Stimulated activated naive CD8-positive, alpha-beta T cell treated with anti-CD3 and anti-CD28 coated beads, Interleukin-15, Interleukin-2, amounts not matched to agents 100 ng/mL and 50 ng/mL, for 24 hours (primary cell): ENCODE measurements at regions not wholly inside any gene's neighbourhood (a gene's known extent, or its start where the extent isn't known, plus 50 kb on each side); places are given as distances from the start of the nearest gene placed in this dataset.

Source experiments
- H3K27ac Mint-ChIP-seq: one replicate; pipeline ENCODE4 v1.8.0; 2021; ENCODE audit warnings: mild to moderate bottlenecking, mixed read lengths
- H3K27me3 Mint-ChIP-seq: one replicate; pipeline ENCODE4 v1.8.0; 2021; ENCODE audit warnings: mixed read lengths
- H3K36me3 Mint-ChIP-seq: one replicate; pipeline ENCODE4 v1.8.0; 2021; ENCODE audit warnings: low read depth, mixed read lengths
- H3K4me1 Mint-ChIP-seq: one replicate; pipeline ENCODE4 v1.8.0; 2021; ENCODE audit warnings: low read depth, mixed read lengths
- H3K4me3 Mint-ChIP-seq: one replicate; pipeline ENCODE4 v1.8.0; 2021; ENCODE audit warnings: mild to moderate bottlenecking, mixed read lengths
- H3K9me3 Mint-ChIP-seq: one replicate; pipeline ENCODE4 v1.8.0; 2021; ENCODE audit warnings: mixed read lengths

GRCh38 chr6:79797163-79797764, 150.1 kb downstream of the ELOVL4 start:
- Mint-ChIP-seq H3K27me3 (peaks cover 3% of the 10 kb centered on the region), H3K4me1 (no peaks in the 10 kb centered on the region), H3K4me3 (no peak overlapping the region), H3K9me3 (no peaks in the 10 kb centered on the region), H3K36me3 (no peaks in the 10 kb centered on the region), H3K27ac (no peak overlapping the region)

DNA sequence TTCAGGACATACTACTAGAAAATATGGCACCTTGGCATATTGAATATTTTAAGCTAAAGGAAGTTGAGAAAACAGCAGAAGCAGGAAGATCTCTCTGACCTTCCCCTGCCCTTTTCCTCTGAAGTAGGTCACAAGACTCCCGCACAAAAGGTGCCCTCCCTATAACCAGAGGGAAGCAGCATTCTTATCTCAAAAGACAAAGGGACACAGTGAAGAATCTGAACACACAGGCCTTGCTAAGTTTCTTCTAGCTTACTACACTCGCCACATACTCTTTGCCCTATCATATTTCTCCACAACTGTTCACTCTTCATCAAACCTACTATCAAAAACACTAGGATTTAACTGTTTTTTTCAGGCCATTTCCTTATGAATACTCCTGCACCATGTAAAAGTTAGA, 151.2 kb downstream of the ELOVL4 start:
- no peak overlapping the region for H3K4me3 Mint-ChIP-seq
- H3K4me1 Mint-ChIP-seq, result no peaks in the 10 kb centered on the region
- no peaks in the 10 kb centered on the region for H3K27me3 Mint-ChIP-seq
- H3K9me3 Mint-ChIP-seq, result no peaks in the 10 kb centered on the region
- no peaks in the 10 kb centered on the region for H3K36me3 Mint-ChIP-seq
- H3K27ac Mint-ChIP-seq, result no peak overlapping the region

- H3K4me3 Mint-ChIP-seq, result no peak overlapping the region
- no peaks in the 10 kb centered on the region for H3K27me3 Mint-ChIP-seq
- no peak overlapping the region for H3K27ac Mint-ChIP-seq
- H3K9me3 Mint-ChIP-seq, result no peaks in the 10 kb centered on the region
- H3K4me1 Mint-ChIP-seq, result no peaks in the 10 kb centered on the region
- no peaks in the 10 kb centered on the region for H3K36me3 Mint-ChIP-seq
Measured at GRCh38 chr6:79789896-79790295, 157.5 kb downstream of the ELOVL4 start.

- Mint-ChIP-seq H3K4me3 (no peak overlapping the region), H3K27me3 (no peaks in the 10 kb centered on the region), H3K27ac (no peak overlapping the region), H3K9me3 (no peaks in the 10 kb centered on the region), H3K4me1 (no peaks in the 10 kb centered on the region), H3K36me3 (no peaks in the 10 kb centered on the region)
Measured at GRCh38 chr6:79788756-79789155, 157.6 kb downstream of the SH3BGRL2 start.

DNA sequence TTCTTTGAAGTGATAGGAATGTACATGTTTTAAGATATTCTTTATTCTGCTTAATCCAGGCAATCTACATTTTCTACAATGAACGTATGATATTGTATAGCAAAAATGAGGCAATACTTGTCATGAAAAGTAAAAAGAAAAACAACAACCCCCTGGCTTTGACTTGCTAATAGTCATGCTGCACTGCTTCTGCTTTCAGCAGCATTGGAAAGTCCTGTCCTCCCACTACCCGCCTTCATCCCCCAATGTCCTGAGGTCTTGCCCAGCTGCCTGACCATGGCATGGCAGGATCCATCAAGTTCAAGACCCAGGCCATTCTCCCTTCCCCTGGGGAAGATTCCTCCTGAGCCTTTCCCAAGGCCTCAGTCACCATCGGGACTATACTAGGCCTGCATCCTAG, 156.5 kb downstream of the SH3BGRL2 start:
- no peaks in the 10 kb centered on the region for H3K4me1 Mint-ChIP-seq
- no peaks in the 10 kb centered on the region for H3K27me3 Mint-ChIP-seq
- H3K4me3 Mint-ChIP-seq, result no peak overlapping the region
- H3K27ac Mint-ChIP-seq, result no peak overlapping the region
- H3K36me3 Mint-ChIP-seq, result no peaks in the 10 kb centered on the region
- H3K9me3 Mint-ChIP-seq, result no peaks in the 10 kb centered on the region

DNA sequence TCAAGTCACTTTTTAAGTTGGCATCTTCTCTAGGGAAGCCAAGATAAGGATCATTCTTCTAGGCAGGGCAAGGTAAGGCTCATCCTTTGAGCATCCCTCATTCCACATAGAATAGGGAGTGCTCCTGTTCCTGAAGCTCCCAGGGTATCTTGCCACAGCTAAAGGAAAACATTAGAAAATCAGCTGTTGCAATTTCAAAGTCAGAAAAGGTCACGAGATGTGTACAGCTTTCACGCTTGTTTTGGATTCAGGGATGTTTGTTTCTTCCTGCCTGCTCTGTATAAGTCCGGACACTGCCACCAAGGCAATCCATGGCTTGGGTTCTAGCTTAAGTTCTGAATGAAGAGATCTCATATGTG, 153.2 kb downstream of the SH3BGRL2 start:
- H3K4me3 Mint-ChIP-seq, result no peak overlapping the region
- no peaks in the 10 kb centered on the region for H3K9me3 Mint-ChIP-seq
- H3K36me3 Mint-ChIP-seq, result no peaks in the 10 kb centered on the region
- H3K27ac Mint-ChIP-seq, result no peak overlapping the region
- H3K27me3 Mint-ChIP-seq, result no peaks in the 10 kb centered on the region
- no peaks in the 10 kb centered on the region for H3K4me1 Mint-ChIP-seq

GRCh38 chr6:79783670-79784394, 152.7 kb downstream of the SH3BGRL2 start:
- Mint-ChIP-seq H3K4me1 (no peaks in the 10 kb centered on the region), H3K4me3 (no peak overlapping the region), H3K27me3 (no peaks in the 10 kb centered on the region), H3K27ac (no peak overlapping the region), H3K9me3 (no peaks in the 10 kb centered on the region), H3K36me3 (no peaks in the 10 kb centered on the region)

DNA sequence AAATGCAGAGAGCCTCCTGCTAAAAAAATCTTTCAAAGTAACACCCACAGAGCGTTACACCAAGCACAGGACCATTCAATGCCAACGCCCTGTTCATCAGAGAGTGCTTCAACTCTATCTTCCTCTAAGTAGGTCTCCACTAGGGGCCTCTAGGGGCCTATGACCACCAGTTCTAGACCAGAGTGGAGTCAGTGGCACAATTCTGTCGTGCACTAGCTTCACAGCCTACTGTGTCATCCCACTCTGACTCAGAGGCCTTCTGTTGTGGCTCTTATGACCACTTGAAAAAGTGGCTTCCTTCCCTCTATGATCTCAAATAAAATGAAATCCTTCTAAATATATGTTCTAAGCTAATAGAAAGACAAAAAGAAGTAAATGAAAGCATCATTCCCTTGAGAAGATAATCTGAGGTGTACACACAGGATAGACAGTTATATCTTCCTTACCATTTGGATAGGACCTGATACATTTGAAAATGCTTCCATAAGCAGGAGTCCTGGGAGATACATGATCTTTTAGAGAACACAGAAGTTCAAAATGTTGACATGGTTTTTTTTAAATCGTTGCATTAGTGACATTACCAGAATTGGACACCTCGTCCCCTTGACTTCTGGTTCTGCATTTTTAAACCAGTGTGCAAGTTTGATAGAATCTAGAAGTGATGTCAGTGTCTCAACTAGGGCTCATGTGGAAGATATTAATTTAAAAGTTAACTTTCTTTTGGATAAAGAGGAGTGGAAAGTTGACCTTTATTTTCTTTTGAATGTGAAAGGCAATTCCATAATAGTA, 151.9 kb downstream of the SH3BGRL2 start:
- no peaks in the 10 kb centered on the region for H3K4me1 Mint-ChIP-seq
- H3K9me3 Mint-ChIP-seq, result no peaks in the 10 kb centered on the region
- H3K36me3 Mint-ChIP-seq, result no peaks in the 10 kb centered on the region
- H3K4me3 Mint-ChIP-seq, result no peak overlapping the region
- H3K27ac Mint-ChIP-seq, result no peak overlapping the region
- H3K27me3 Mint-ChIP-seq, result no peaks in the 10 kb centered on the region

- no peaks in the 10 kb centered on the region for H3K9me3 Mint-ChIP-seq
- peaks cover 8% of the 10 kb centered on the region for H3K4me1 Mint-ChIP-seq
- H3K27me3 Mint-ChIP-seq, result peaks cover under 1% of the 10 kb centered on the region
- H3K27ac Mint-ChIP-seq, result no peak overlapping the region
- no peak overlapping the region for H3K4me3 Mint-ChIP-seq
- no peaks in the 10 kb centered on the region for H3K36me3 Mint-ChIP-seq
Measured at GRCh38 chr6:79781916-79782315, 150.8 kb downstream of the SH3BGRL2 start.

DNA sequence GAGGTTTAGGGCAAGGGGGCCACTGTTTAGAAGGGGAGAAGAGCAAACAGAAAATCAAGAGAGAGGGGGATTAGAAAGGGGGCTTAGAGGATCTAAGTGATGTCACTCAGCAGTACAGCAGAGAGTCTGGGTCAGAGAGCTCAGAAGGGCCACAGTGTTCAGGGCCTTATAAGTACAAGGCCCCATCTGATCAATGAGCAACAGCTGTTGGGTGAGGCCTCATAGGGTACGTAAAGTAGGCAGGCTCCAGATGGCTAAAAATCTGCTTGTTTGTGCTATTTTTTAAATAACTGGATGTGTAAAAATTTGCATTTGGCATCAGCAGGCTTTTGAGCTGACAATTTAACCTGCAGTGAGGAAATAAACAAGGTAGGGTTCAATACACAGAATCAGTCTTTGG, 149.8 kb downstream of the SH3BGRL2 start:
- H3K27me3 Mint-ChIP-seq, result peaks cover 8% of the 10 kb centered on the region
- no peak overlapping the region for H3K27ac Mint-ChIP-seq
- H3K36me3 Mint-ChIP-seq, result no peaks in the 10 kb centered on the region
- H3K4me3 Mint-ChIP-seq, result no peak overlapping the region
- H3K4me1 Mint-ChIP-seq, result peaks cover 8% of the 10 kb centered on the region
- H3K9me3 Mint-ChIP-seq, result no peaks in the 10 kb centered on the region

DNA sequence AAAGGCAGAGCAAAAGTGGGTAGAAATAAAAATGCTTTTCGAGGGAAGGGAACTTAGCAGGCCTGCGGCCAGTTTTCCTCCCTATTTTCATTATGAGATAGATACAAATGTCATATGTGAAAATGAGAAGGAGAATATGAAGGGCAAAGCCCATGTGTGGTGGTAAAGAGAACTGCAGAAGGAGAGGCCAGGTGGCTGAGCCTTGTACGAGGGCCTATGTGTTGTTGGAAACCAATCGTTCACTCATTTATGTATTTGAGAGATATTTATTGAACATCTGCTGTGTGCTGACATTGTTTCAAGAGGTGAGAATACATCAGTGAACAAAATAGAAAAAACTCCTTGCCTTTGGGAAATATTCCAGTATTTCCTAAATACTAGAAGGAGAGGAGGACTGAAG, 147.7 kb downstream of the SH3BGRL2 start:
- H3K4me1 Mint-ChIP-seq, result peaks cover 8% of the 10 kb centered on the region
- no peak overlapping the region for H3K4me3 Mint-ChIP-seq
- no peak overlapping the region for H3K27ac Mint-ChIP-seq
- no peaks in the 10 kb centered on the region for H3K9me3 Mint-ChIP-seq
- peaks cover 8% of the 10 kb centered on the region for H3K27me3 Mint-ChIP-seq
- no peaks in the 10 kb centered on the region for H3K36me3 Mint-ChIP-seq

DNA sequence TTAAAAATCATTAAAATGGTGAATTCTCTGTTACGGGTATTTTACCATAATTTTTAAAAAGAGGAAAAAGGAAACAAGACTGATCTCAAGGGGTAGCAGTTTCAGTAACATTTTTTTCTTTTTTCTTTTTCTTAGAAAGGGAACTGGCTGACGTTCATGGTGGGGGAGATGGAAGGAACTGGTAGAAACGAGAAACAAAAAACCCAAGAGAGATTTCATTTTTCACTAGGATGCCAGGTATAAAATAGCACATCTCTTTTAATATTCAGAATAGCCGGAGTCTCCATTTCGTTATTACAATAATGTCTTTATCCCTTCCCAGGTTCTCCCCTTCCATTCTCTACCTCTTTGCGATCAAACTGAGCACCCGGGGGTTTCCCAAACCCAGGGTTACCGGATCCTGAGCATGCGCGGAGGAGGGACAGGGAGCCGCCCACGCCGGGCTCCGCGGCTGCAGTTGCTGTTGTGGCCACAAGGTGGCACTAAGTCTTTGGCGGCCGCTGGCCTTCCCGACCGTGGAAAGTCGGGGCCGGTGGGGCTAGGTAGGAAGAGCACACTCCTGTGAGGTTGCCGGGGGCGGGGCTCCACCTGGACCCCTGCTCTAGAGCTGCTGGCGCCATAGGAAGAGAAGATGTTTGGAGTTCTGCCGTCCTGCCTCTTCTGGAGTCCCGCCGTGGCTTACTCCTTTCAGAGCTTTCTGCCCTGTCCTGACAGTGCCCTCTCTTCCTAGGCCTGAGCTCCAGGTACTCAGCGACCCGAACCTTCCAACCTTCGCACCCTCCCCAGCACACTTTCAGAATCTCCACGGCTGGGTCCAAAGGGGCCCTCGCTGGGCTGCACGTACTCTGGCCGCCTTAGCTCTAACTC, 146.8 kb downstream of the SH3BGRL2 start:
- H3K9me3 Mint-ChIP-seq, result no peaks in the 10 kb centered on the region
- peak overlapping the region; percentile 74 for H3K4me3 Mint-ChIP-seq
- H3K36me3 Mint-ChIP-seq, result no peaks in the 10 kb centered on the region
- peaks cover 8% of the 10 kb centered on the region for H3K27me3 Mint-ChIP-seq
- peaks cover 8% of the 10 kb centered on the region for H3K4me1 Mint-ChIP-seq
- H3K27ac Mint-ChIP-seq, result peak overlapping the region; percentile 19

DNA sequence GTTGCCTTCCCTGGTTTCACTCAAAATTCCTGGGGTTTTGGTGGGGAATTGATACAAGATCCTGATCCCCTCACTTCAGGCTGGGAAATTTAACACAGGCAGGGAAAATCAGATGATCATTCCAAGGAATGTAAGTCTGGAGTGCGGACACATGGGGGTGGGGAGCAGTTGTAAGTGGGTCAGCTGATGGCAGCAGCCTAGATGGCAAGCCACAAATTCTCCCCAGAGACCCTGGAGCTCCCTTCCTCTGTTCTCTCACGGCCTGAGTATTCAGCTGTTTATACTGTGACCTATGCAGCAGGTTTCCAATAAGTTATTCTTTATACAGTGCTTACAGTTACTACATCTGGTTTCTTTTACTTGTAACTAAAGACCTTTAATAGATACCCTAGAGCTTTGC, 144.9 kb downstream of the SH3BGRL2 start:
- Mint-ChIP-seq H3K27me3 (peaks cover 8% of the 10 kb centered on the region), H3K36me3 (no peaks in the 10 kb centered on the region), H3K4me3 (no peak overlapping the region), H3K9me3 (no peaks in the 10 kb centered on the region), H3K4me1 (peaks cover 8% of the 10 kb centered on the region), H3K27ac (no peak overlapping the region)

GRCh38 chr6:79775222-79775621, 144.1 kb downstream of the SH3BGRL2 start:
- peaks cover 8% of the 10 kb centered on the region for H3K27me3 Mint-ChIP-seq
- H3K27ac Mint-ChIP-seq, result no peak overlapping the region
- H3K9me3 Mint-ChIP-seq, result no peaks in the 10 kb centered on the region
- no peak overlapping the region for H3K4me3 Mint-ChIP-seq
- H3K36me3 Mint-ChIP-seq, result no peaks in the 10 kb centered on the region
- peaks cover 8% of the 10 kb centered on the region for H3K4me1 Mint-ChIP-seq

DNA sequence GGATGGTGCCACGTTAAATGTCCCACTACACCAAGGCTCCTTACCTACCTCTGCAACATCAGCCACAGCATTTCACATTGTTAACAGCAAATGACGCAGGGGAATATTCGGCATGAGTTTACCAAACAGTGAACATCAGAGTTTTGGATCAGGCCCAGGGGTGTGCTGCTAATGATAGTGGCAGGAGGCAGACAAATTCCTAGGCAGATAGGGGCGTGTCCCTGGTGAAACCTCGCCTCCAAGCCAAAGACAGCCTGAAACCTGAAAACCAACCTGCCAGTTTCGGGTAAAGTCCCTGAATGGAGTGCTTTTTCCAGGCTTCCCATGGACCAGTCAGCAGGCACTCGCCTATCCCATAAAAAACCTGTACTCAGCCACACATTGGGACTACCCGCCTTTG, 133.6 kb downstream of the SH3BGRL2 start:
- no peak overlapping the region for H3K4me3 Mint-ChIP-seq
- no peaks in the 10 kb centered on the region for H3K36me3 Mint-ChIP-seq
- no peak overlapping the region for H3K27ac Mint-ChIP-seq
- no peaks in the 10 kb centered on the region for H3K4me1 Mint-ChIP-seq
- peaks cover 22% of the 10 kb centered on the region for H3K27me3 Mint-ChIP-seq
- peaks cover 8% of the 10 kb centered on the region for H3K9me3 Mint-ChIP-seq
